ENCODE measurements at regions not wholly inside any gene's neighbourhood (a gene's known extent, or its start where the extent isn't known, plus 50 kb on each side); places are given as distances from the start of the nearest gene placed in this dataset.

- TF ChIP-seq CTCF (IDR thresholded peaks at IDR 0.05) (peak in 1 of 5 experiments; percentile 16), EP300 (IDR thresholded peaks at IDR 0.05; ENCODE audit: low read depth) (no peak)
Observed at GRCh38 chr1:116232989-116233514, 121.9 kb downstream of the MAB21L3 start.

Data from transverse colon (tissue), 3 donors.